ENCODE measurements at regions not wholly inside any gene's neighbourhood (a gene's known extent, or its start where the extent isn't known, plus 50 kb on each side); places are given as distances from the start of the nearest gene placed in this dataset.
"Not testable (repeated sequence)": the region's sequence is repeated elsewhere in the genome, so short reads cannot be mapped to it uniquely, and the experiment has no call there.

- DNase-seq = no peak
Observed at GRCh38 chr7:148472406-148472805, 118.2 kb upstream of the C7orf33 start.

GRCh38 chr7:148473703-148474480, 116.7 kb upstream of the C7orf33 start:
- no peak for DNase-seq

DNA sequence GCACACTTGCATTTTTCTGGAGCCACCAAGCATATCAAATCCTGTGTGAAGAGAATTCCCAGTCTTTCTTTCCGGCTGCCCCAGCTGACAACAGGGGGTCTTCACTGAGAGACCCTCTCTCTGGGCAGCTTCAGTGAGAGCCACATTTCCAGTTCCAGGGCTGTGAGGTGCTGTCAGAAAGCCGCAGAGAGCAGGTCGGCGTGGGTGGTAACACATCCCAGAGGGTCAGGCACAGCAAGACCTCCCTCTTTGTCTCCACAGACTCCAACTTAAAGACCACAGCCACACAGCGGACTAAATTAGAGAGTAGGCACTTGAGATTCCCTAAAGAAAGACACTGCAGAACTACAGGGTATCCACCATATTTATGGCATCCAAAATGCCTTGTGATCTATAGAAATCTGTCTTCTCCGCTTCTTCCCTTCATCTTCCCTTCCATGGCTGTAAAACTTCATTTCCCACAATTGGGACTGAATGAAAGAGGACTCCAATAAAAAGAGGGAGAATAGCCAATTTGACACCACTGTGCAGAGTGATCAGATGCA, 116.0 kb upstream of the C7orf33 start:
- no peak for DNase-seq

- DNase-seq = no peak
Observed at GRCh38 chr7:148478551-148478950, 112.0 kb upstream of the C7orf33 start.

GRCh38 chr7:148480479-148481146, 110.0 kb upstream of the C7orf33 start:
- no peak for DNase-seq

- DNase-seq = no peak
Observed at GRCh38 chr7:148481147-148481526, 109.4 kb upstream of the C7orf33 start.

- DNase-seq = no peak
Observed at GRCh38 chr7:148481971-148482626, 108.5 kb upstream of the C7orf33 start.

DNA sequence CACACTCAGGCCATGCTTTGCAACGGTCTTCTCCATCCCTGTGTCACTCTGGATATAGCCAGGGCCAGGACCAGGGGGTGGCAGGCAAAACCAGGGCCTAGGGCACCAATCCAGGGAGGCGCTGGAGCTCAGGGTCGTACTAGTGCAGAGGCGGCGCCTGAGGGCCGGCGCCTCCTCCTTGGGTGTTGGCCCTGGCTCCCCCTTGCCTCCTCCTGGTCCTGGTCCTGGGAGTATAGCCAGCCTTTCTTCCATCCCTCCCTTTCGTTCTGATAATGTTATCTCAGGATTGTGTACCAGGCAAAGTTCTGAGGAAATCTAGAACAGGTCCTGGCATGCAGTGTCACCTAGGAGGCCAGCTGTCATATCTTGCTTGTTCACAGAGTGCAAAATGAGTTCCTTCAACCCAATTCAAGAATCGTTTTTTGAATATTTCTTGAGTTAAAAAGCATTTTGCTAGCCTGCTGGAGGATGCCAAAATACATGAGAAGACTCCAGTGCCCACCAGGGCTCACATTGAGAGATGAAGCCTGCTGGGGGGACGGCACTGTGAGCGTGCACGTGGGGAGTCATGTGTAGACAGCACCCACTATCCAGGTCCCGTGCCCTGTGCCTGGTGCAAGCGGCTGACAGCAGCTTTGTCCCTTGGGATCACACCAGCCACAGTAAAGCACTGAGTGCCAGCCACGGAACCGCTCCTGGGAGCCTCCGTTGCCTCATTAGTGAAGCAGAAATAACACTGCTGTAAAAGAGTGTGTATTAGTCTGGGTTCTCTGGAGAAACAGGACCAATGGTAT, 106.9 kb upstream of the C7orf33 start:
- no peak for DNase-seq

GRCh38 chr7:148484486-148484885, 106.1 kb upstream of the C7orf33 start:
- DNase-seq = no peak

- DNase-seq = no peak
Observed at GRCh38 chr7:148485618-148486017, 104.9 kb upstream of the C7orf33 start.

DNA sequence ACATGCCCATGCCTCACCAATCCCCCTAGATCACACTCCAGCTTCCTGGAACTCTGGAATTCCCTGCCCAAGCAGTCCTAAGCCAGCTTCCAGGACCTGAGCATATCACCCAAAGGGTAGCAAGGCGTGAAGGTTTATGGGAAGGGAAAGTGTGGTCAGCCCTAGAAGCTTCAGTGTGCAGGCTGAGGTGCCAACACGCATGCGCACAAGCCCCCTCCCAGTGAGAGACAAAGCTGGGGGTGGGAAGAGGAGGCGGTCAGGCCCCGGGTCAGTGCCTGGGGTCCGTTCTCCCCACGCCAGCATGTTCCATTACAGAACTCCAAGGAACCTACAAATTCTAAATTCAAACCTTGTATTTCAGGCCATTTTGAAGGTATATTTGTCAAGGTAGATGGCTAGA, 103.6 kb upstream of the C7orf33 start:
- DNase-seq = no peak

DNA sequence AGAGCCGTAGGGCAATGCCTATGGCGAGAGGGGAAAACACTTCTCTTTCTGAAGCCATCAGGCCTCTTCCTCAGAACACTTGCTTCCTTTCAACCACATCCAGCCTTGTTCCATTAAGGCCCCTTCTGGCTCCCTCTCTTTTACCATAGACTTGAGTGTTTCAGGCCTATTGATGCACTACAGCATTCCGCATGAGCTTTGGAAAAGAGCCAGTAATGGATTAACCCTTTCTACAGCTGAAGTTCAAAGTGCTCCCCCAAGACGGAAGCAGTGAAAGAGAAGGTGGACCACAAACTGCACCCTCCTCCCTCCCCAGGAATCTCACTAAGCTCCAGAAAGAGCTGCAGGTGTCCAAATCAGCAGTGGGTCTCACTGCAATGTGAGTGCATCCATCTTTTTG, 102.7 kb upstream of the C7orf33 start:
- no peak for DNase-seq

DNA sequence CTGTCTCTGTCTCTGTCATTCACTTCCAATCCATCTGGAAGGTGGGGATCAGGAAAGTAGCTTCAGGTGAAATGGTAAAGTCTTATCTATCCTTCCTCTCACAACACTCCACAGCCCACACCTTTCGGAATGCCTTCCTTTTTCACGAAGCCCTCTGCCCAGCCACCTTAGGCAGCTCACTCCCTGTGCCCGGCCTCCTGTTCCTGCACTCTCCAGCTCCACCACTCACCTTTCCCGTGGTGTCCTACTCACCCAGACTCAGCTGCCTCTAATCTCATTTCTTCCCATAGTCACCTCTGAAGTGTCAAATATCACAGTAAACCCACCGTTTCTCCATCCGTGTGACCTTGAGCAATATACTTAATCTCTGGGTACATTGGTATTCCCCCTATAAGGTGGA, 100.9 kb upstream of the C7orf33 start:
- DNase-seq = no peak

GRCh38 chr7:148492157-148492860, 98.3 kb upstream of the C7orf33 start:
- no peak for DNase-seq

- no peak for DNase-seq
Observed at GRCh38 chr7:148495605-148496004, 95.0 kb upstream of the C7orf33 start.

- DNase-seq = no peak
Observed at GRCh38 chr7:148500978-148501377, 89.6 kb upstream of the C7orf33 start.

DNA sequence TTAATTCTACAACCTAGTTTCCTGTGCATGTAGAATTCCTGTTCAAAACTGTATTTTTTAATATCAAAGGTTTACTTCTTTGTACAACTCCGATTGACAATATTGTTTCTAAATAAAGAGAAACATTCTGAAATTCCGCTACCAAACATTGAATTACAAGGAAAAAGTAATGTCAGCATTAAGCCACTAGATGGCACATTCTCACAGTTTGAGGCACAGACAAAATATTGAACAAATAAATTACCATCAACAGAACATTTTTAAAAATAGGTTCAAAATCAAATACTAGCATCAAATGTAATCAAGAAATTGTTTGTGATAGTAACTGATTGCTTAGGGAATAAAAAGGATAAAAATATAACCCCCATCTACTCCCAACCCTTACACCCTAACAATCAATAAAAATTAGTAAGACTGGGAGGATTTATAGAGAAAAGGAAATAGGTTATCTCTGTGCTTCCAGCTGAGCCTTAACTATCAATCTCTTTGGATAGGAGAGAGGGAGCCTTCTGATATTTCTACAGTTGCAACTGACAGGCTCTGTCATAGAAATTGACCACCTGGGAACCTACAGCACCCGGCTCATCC, 86.6 kb upstream of the C7orf33 start:
- DNase-seq = peak; percentile 27

- no peak for DNase-seq
Observed at GRCh38 chr7:148505645-148506375, 84.8 kb upstream of the C7orf33 start.

- DNase-seq = not testable (repeated sequence)
Observed at GRCh38 chr7:148507064-148507573, 83.4 kb upstream of the C7orf33 start.

DNA sequence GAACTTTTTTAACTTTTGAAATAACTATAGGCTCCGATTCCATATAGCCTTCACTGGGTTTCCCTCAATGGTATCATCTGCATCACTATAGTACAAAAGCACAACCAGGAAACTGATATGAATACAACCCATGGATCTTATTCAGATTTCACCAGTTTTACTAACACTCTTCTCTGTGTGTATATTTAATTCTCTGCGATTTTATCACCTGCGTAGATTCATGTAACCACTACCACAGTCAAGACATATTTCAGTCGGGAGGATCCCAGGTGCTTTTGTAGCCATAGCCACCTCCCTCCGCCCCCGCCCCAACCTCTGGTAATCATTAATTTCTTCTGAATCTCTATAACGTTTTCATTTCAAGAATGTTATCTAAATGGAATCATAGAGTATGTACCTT, 82.8 kb upstream of the C7orf33 start:
- DNase-seq = no peak

- no peak for DNase-seq
Observed at GRCh38 chr7:148514236-148514635, 76.3 kb upstream of the C7orf33 start.

Data from NCI-H1092 (cell line).